HEK293 (cell line): ENCODE measurements at regions not wholly inside any gene's neighbourhood (a gene's known extent, or its start where the extent isn't known, plus 50 kb on each side); places are given as distances from the start of the nearest gene placed in this dataset.

Experiments used
- CTCF ChIA-PET: fragments of 350-600 bp; formaldehyde crosslinking; extraction: SDS; loops from one replicate; lab custom pipeline; 2021; ENCODE audit warnings: antibody characterized with exemption; lab: Yijun Ruan, JAX
- POLR2A ChIA-PET: fragments of 300-600 bp; formaldehyde crosslinking; extraction: SDS; loops from one replicate; lab custom pipeline; 2020; ENCODE audit warnings: antibody characterized with exemption, inconsistent platforms; lab: Yijun Ruan, JAX
- H3K27ac ChIP-seq: fragments of 200-500 bp; sonication (Bioruptor generic); 2 replicates; pipeline ENCODE4 v1.5.1; 2014; ENCODE audit warnings: low read depth, low read length, control low read depth, inconsistent platforms; ENCODE audit errors: extremely low read depth
- H3K36me3 ChIP-seq, 2 experiments: fragments of 200-500 bp in 1 of 2; sonication (Bioruptor generic) in 1 of 2; 1 replicate in 1 of 2; 2 replicates in 1 of 2; pipeline ENCODE4 v1.5.1; 2014 to 2017; ENCODE audit warnings: inconsistent platforms in 2 of 2, low read length in 2 of 2; ENCODE audit not compliant: control insufficient read depth in 2 of 2, insufficient read depth in 1 of 2
- H3K4me1 ChIP-seq: fragments of 200-500 bp; sonication (Bioruptor generic); 2 replicates; pipeline ENCODE4 v1.5.1; 2014; ENCODE audit warnings: mild to moderate bottlenecking, low read length, inconsistent platforms; ENCODE audit not compliant: control insufficient read depth, insufficient read depth
- H3K4me3 ChIP-seq: 2 replicates; pipeline ENCODE4 v1.5.1; 2011; ENCODE audit warnings: low read depth, mild to moderate bottlenecking, control low read depth, low read length, moderate library complexity
- H3K9me3 ChIP-seq: fragments of 200-500 bp; sonication (Bioruptor generic); 2 replicates; pipeline ENCODE4 v1.5.1; 2014; ENCODE audit warnings: low read depth, low read length, inconsistent platforms; ENCODE audit not compliant: control insufficient read depth, insufficient read depth
- BCL11A ChIP-seq: fragments of 450-650 bp; formaldehyde crosslinking; IDR thresholded peaks from 2 replicates; pipeline ENCODE4 v1.5.1; 2016; ENCODE audit warnings: low read depth, missing biosample characterization, missing genetic modification characterization
- GLIS1 ChIP-seq: fragments of 450-650 bp; formaldehyde crosslinking; IDR thresholded peaks from 2 replicates; pipeline ENCODE4 v1.5.1; 2016; ENCODE audit warnings: missing biosample characterization, missing genetic modification characterization
- MZF1 ChIP-seq: fragments of 450-650 bp; formaldehyde crosslinking; IDR thresholded peaks from 2 replicates; pipeline ENCODE4 v1.5.1; 2017; ENCODE audit warnings: missing biosample characterization, missing genetic modification characterization, borderline replicate concordance
- PRDM4 ChIP-seq: fragments of 450-650 bp; formaldehyde crosslinking; IDR thresholded peaks from 2 replicates; pipeline ENCODE4 v1.5.1; 2017; ENCODE audit warnings: missing biosample characterization, missing genetic modification characterization
- SCRT1 ChIP-seq: fragments of 450-650 bp; formaldehyde crosslinking; IDR thresholded peaks from 2 replicates; pipeline ENCODE4 v1.5.1; 2016; ENCODE audit warnings: missing biosample characterization, missing genetic modification characterization, borderline replicate concordance
- ZNF175 ChIP-seq: fragments of 450-650 bp; formaldehyde crosslinking; IDR thresholded peaks from 2 replicates; pipeline ENCODE4 v1.5.1; 2016; ENCODE audit warnings: missing biosample characterization, missing genetic modification characterization
- ZNF23 ChIP-seq: fragments of 450-650 bp; formaldehyde crosslinking; IDR thresholded peaks from 2 replicates; pipeline ENCODE4 v1.5.1; 2016; ENCODE audit warnings: missing biosample characterization, missing genetic modification characterization, borderline replicate concordance
- ZNF24 ChIP-seq: fragments of 450-650 bp; formaldehyde crosslinking; IDR thresholded peaks from 2 replicates; pipeline ENCODE4 v1.5.1; 2016; ENCODE audit warnings: missing biosample characterization, missing genetic modification characterization
- ZNF473 ChIP-seq: fragments of 450-650 bp; formaldehyde crosslinking; IDR thresholded peaks from 2 replicates; pipeline ENCODE4 v1.5.1; 2017; ENCODE audit warnings: missing biosample characterization, missing genetic modification characterization
- ZNF48 ChIP-seq: fragments of 450-650 bp; formaldehyde crosslinking; IDR thresholded peaks from 2 replicates; pipeline ENCODE4 v1.5.1; 2016; ENCODE audit warnings: missing biosample characterization, missing genetic modification characterization
- ZNF501 ChIP-seq: fragments of 450-650 bp; formaldehyde crosslinking; IDR thresholded peaks from 2 replicates; pipeline ENCODE4 v1.5.1; 2016; ENCODE audit warnings: missing biosample characterization, missing genetic modification characterization
- ZNF660 ChIP-seq: fragments of 450-650 bp; IDR thresholded peaks from 2 replicates; pipeline ENCODE4 v1.5.1; 2018; ENCODE audit warnings: missing biosample characterization, mild to moderate bottlenecking, missing genetic modification characterization
- ZNF747 ChIP-seq: fragments of 450-650 bp; formaldehyde crosslinking; IDR thresholded peaks from 2 replicates; pipeline ENCODE4 v1.5.1; 2016; ENCODE audit warnings: missing biosample characterization, missing genetic modification characterization
- ZNF768 ChIP-seq: fragments of 450-650 bp; formaldehyde crosslinking; IDR thresholded peaks from 2 replicates; pipeline ENCODE4 v1.5.1; 2018; ENCODE audit warnings: missing biosample characterization, mild to moderate bottlenecking, missing genetic modification characterization
- ZSCAN4 ChIP-seq: fragments of 450-650 bp; formaldehyde crosslinking; IDR thresholded peaks from 2 replicates; pipeline ENCODE4 v1.5.1; 2017; ENCODE audit warnings: missing biosample characterization, missing genetic modification characterization
- TF ChIP-seq, protein P1 (sequence below): fragments of 450-650 bp; formaldehyde crosslinking; conservative IDR thresholded peaks from 2 replicates; pipeline ENCODE4 v1.5.1; 2016; ENCODE audit warnings: low read depth, missing biosample characterization, missing genetic modification characterization
- TF ChIP-seq, protein P2 (sequence below): fragments of 450-650 bp; formaldehyde crosslinking; IDR thresholded peaks from 2 replicates; pipeline ENCODE4 v1.5.1; 2016; ENCODE audit warnings: missing biosample characterization, missing genetic modification characterization

- TF ChIP-seq ZNF23 (tag by site-specific recombination) (no peak), PRDM4 (tag by site-specific recombination) (no peak)
These were observed 72.7 kb upstream of the SLITRK1 start (continued) for GRCh38 chr13:83955011-83955410.

GRCh38 chr13:83953916-83954315, 71.6 kb upstream of the SLITRK1 start:
- H3K27ac ChIP-seq: no peak overlapping the region
- H3K4me3 ChIP-seq: no peak overlapping the region
- H3K36me3 ChIP-seq: no peaks in the 10 kb centered on the region
- ChIA-PET POLR2A (no interaction called here), CTCF (no interaction called here)
- H3K4me1 ChIP-seq: no peaks in the 10 kb centered on the region
- no peaks in the 10 kb centered on the region for H3K9me3 ChIP-seq
- TF ChIP-seq, protein P1, sequence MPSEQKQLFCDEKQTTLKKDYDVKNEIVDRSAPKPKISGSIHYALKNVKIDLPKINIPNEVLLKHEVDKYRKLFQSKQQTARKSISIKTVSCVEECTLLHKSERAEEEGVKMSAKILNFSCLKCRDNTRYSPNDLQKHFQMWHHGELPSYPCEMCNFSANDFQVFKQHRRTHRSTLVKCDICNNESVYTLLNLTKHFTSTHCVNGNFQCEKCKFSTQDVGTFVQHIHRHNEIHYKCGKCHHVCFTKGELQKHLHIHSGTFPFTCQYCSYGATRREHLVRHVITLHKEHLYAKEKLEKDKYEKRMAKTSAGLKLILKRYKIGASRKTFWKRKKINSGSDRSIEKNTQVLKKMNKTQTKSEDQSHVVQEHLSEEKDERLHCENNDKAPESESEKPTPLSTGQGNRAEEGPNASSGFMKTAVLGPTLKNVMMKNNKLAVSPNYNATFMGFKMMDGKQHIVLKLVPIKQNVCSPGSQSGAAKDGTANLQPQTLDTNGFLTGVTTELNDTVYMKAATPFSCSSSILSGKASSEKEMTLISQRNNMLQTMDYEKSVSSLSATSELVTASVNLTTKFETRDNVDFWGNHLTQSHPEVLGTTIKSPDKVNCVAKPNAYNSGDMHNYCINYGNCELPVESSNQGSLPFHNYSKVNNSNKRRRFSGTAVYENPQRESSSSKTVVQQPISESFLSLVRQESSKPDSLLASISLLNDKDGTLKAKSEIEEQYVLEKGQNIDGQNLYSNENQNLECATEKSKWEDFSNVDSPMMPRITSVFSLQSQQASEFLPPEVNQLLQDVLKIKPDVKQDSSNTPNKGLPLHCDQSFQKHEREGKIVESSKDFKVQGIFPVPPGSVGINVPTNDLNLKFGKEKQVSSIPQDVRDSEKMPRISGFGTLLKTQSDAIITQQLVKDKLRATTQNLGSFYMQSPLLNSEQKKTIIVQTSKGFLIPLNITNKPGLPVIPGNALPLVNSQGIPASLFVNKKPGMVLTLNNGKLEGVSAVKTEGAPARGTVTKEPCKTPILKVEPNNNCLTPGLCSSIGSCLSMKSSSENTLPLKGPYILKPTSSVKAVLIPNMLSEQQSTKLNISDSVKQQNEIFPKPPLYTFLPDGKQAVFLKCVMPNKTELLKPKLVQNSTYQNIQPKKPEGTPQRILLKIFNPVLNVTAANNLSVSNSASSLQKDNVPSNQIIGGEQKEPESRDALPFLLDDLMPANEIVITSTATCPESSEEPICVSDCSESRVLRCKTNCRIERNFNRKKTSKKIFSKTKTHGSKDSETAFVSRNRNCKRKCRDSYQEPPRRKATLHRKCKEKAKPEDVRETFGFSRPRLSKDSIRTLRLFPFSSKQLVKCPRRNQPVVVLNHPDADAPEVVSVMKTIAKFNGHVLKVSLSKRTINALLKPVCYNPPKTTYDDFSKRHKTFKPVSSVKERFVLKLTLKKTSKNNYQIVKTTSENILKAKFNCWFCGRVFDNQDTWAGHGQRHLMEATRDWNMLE (tag by site-specific recombination): no peak
- TF ChIP-seq ZNF473 (tag by site-specific recombination) (no peak), ZNF501 (tag by site-specific recombination) (no peak), SCRT1 (tag by site-specific recombination) (no peak), ZNF660 (no peak), BCL11A (tag by site-specific recombination) (no peak), ZNF48 (tag by site-specific recombination) (no peak), ZNF768 (tag by site-specific recombination) (no peak), ZNF747 (no peak), ZNF24 (tag by site-specific recombination) (no peak), GLIS1 (tag by site-specific recombination) (no peak), ZSCAN4 (tag by site-specific recombination) (no peak), ZNF175 (no peak), MZF1 (tag by site-specific recombination) (no peak)
- TF ChIP-seq, protein P2, sequence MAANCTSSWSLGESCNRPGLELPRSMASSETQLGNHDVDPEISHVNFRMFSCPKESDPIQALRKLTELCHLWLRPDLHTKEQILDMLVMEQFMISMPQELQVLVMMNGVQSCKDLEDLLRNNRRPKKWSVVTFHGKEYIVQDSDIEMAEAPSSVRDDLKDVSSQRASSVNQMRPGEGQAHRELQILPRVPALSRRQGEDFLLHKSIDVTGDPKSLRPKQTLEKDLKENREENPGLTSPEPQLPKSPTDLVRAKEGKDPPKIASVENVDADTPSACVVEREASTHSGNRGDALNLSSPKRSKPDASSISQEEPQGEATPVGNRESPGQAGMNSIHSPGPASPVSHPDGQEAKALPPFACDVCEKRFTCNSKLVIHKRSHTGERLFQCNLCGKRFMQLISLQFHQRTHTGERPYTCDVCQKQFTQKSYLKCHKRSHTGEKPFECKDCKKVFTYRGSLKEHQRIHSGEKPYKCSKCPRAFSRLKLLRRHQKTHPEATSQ (tag by site-specific recombination): no peak
